CD4-positive, alpha-beta T cell treated with Interleukin-10 for 1 hour (primary cell): ENCODE measurements at regions not wholly inside any gene's neighbourhood (a gene's known extent, or its start where the extent isn't known, plus 50 kb on each side); places are given as distances from the start of the nearest gene placed in this dataset.

Source experiments
- DNase-seq: peaks from one replicate; pipeline ENCODE4 v3.0.0-alpha.2; 2020

GRCh38 chr9:117547904-117548303 is 133.0 kb upstream of the ASTN2 start:
- no peak for DNase-seq

GRCh38 chr9:117546894-117547678 is 132.2 kb upstream of the ASTN2 start:
- DNase-seq: peak; percentile 26

GRCh38 chr9:117545846-117546245 is 131.0 kb upstream of the ASTN2 start:
- DNase-seq: no peak

GRCh38 chr9:117543089-117543488 is 128.2 kb upstream of the ASTN2 start:
- no peak for DNase-seq

GRCh38 chr9:117542021-117542420 is 127.2 kb upstream of the ASTN2 start:
- no peak for DNase-seq

- no peak for DNase-seq
Measured at GRCh38 chr9:117541181-117541580, 126.3 kb upstream of the ASTN2 start.

- DNase-seq: no peak
Measured at GRCh38 chr9:117535973-117536372, 121.1 kb upstream of the ASTN2 start.

- no peak for DNase-seq
Measured at GRCh38 chr9:117535434-117535833, 120.6 kb upstream of the ASTN2 start.

GRCh38 chr9:117528225-117528624 is 113.4 kb upstream of the ASTN2 start:
- DNase-seq: no peak

GRCh38 chr9:117526674-117527073 is 111.8 kb upstream of the ASTN2 start:
- no peak for DNase-seq

- DNase-seq: no peak
Measured at GRCh38 chr9:117523531-117524153, 108.8 kb upstream of the ASTN2 start.

GRCh38 chr9:117521293-117521692 is 106.4 kb upstream of the ASTN2 start:
- DNase-seq: no peak

- DNase-seq: no peak
Measured at GRCh38 chr9:117516676-117517632, 102.1 kb upstream of the ASTN2 start.

- DNase-seq: no peak
Measured at GRCh38 chr9:117511852-117512481, 97.1 kb upstream of the ASTN2 start.

- no peak for DNase-seq
Measured at GRCh38 chr9:117496307-117496706, 81.5 kb upstream of the ASTN2 start.

- no peak for DNase-seq
Measured at GRCh38 chr9:117494401-117495090, 79.7 kb upstream of the ASTN2 start.

GRCh38 chr9:117492476-117492875 is 77.6 kb upstream of the ASTN2 start:
- no peak for DNase-seq

GRCh38 chr9:117491491-117491890 is 76.6 kb upstream of the ASTN2 start:
- no peak for DNase-seq

GRCh38 chr9:117490199-117490598 is 75.3 kb upstream of the ASTN2 start:
- no peak for DNase-seq

- no peak for DNase-seq
Measured at GRCh38 chr9:117488659-117489058, 73.8 kb upstream of the ASTN2 start.

GRCh38 chr9:117487555-117488175 is 72.8 kb upstream of the ASTN2 start:
- peak; percentile 14 for DNase-seq

GRCh38 chr9:117486426-117486825 is 71.6 kb upstream of the ASTN2 start:
- no peak for DNase-seq
